Neutrophil (primary cell): ENCODE measurements at regions not wholly inside any gene's neighbourhood (a gene's known extent, or its start where the extent isn't known, plus 50 kb on each side); places are given as distances from the start of the nearest gene placed in this dataset.

Experiments used
- H3K27ac ChIP-seq: fragments of 200-600 bp; sonication (generic); 2 replicates; pipeline ENCODE4 v1.5.1; 2016; ENCODE audit warnings: mild to moderate bottlenecking, moderate library complexity
- H3K27me3 ChIP-seq: fragments of 200-600 bp; sonication (generic); 2 replicates; pipeline ENCODE4 v1.6.0; 2016; ENCODE audit warnings: mild to moderate bottlenecking
- H3K36me3 ChIP-seq: fragments of 200-600 bp; sonication (generic); 2 replicates; pipeline ENCODE4 v1.5.1; 2017
- H3K4me1 ChIP-seq, 2 experiments: fragments of 200-600 bp in 1 of 2; sonication (generic) in 1 of 2; 1 replicate in 1 of 2; 2 replicates in 1 of 2; pipeline versions ENCODE4 v1.5.1 to v1.6.1; 2013 to 2016; ENCODE audit warnings: low read depth in 1 of 2, low read length in 1 of 2, mild to moderate bottlenecking in 1 of 2, moderate library complexity in 1 of 2; ENCODE audit not compliant: control insufficient read depth in 1 of 2, insufficient read depth in 1 of 2
- H3K4me3 ChIP-seq, 2 experiments: fragments of 200-600 bp in 1 of 2; sonication (generic) in 1 of 2; 1 replicate in 1 of 2; 2 replicates in 1 of 2; pipeline ENCODE4 v1.5.1; 2013 to 2016; ENCODE audit warnings: low read depth in 1 of 2, low read length in 1 of 2, mild to moderate bottlenecking in 1 of 2, moderate library complexity in 1 of 2
- H3K9me3 ChIP-seq: fragments of 200-600 bp; sonication (generic); 2 replicates; pipeline ENCODE4 v1.5.1; 2016
- CTCF ChIP-seq: fragments of 200-600 bp; sonication (generic); IDR thresholded peaks from 2 replicates; pipeline ENCODE4 v1.5.1; 2016; ENCODE audit warnings: antibody characterized with exemption

DNA sequence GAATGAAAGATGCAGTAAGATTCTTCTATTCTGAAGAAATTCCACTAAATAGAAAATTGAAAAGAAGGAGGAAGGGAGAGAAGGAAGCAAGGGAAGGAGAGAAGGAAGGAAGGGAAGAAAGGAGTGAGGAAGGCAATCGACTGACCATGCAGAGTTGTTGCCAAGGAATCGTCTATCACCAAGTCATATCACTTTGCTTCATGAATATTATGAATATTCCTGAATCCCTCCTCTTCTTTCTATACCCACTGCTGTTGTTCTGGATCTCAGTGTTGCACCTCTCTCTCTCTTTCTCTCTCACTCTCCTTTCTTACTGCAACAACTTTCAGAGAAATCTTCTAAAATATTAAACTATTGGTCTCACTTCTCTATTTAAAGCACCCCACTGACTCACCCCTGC, 222.4 kb downstream of the IPO8 start:
- H3K4me3 ChIP-seq, result no peak overlapping the region
- no peaks in the 10 kb centered on the region for H3K27me3 ChIP-seq
- H3K4me1 ChIP-seq, result no peaks in the 10 kb centered on the region
- no peak overlapping the region for H3K27ac ChIP-seq
- no peak for TF ChIP-seq CTCF
- H3K36me3 ChIP-seq, result no peaks in the 10 kb centered on the region
- no peaks in the 10 kb centered on the region for H3K9me3 ChIP-seq

GRCh38 chr12:30466093-30466585, 229.5 kb downstream of the IPO8 start:
- H3K36me3 ChIP-seq, result no peaks in the 10 kb centered on the region
- no peak overlapping the region for H3K27ac ChIP-seq
- no peak for TF ChIP-seq CTCF
- no peaks in the 10 kb centered on the region for H3K27me3 ChIP-seq
- no peak overlapping the region for H3K4me3 ChIP-seq
- H3K4me1 ChIP-seq, result no peaks in the 10 kb centered on the region
- H3K9me3 ChIP-seq, result no peaks in the 10 kb centered on the region

DNA sequence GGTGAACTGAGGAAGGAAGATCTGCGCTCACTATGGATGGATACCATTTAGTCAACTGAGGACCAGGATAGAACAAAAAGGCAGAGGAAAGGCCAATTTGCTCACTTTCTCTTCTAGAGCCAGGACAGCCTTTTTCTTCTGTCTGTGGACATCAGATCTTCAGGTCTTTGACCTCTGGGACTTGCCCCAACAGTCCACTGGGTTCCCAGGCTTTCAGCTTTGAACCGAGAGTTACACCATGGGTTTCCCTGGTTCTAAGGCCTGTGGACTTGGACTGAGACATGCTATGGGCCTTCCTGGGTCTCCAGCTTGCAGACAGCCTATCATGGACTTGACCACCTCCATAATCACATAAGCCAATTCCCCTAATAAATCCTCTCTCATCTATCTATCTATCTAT, 232.0 kb downstream of the IPO8 start:
- no peaks in the 10 kb centered on the region for H3K9me3 ChIP-seq
- H3K4me3 ChIP-seq, result no peak overlapping the region
- H3K27ac ChIP-seq, result no peak overlapping the region
- no peak for TF ChIP-seq CTCF
- no peaks in the 10 kb centered on the region for H3K4me1 ChIP-seq
- no peaks in the 10 kb centered on the region for H3K27me3 ChIP-seq
- H3K36me3 ChIP-seq, result no peaks in the 10 kb centered on the region

DNA sequence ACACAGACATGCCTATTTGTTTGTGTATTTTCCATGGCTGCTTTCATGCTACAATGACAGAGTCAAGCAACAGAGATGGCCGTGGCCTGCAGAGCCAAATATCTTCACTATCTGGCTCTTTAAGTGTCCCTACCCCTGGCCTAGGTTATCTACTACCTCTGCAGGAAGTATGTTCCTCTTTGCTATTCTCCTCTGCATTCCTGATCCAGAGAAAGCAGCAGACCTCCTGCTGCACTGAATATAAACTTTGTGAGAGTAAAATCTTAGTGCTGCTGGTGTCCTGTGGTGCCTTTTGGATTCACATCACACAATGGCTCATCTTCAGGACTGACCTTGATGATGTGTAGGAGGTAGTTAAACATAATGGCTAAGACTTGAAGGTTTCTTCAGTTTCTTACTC, 233.4 kb downstream of the IPO8 start:
- TF ChIP-seq CTCF, result no peak
- H3K36me3 ChIP-seq, result no peaks in the 10 kb centered on the region
- H3K27me3 ChIP-seq, result no peaks in the 10 kb centered on the region
- no peak overlapping the region for H3K4me3 ChIP-seq
- no peaks in the 10 kb centered on the region for H3K4me1 ChIP-seq
- no peaks in the 10 kb centered on the region for H3K9me3 ChIP-seq
- no peak overlapping the region for H3K27ac ChIP-seq

DNA sequence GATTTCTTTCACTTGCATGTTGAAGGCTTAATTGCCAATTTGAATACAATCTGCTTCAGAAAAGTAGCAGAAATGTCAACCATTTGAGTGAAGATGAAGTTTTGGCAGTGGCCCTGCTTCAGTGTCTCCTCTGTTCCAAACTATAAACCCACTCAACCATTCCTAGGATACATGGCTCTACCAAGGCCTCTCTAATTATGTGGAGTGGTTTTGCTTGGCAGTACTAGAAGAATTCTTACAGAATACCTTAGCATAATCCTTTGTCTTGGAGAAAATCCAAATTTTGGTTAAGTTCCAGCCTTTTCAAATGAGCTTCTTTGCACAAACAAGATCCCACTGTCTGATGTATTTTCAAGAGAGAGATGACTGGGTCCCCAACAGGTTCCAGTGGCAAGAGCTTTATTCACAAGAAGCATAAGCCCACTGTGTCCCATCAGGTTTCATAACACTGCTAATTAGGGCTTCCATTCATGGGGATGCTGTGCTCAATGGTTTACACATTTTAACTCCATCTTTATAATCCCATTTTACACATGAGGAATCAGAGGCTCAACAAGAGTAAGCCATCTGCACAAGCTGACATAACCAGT, 234.5 kb downstream of the IPO8 start:
- no peaks in the 10 kb centered on the region for H3K36me3 ChIP-seq
- H3K4me1 ChIP-seq, result no peaks in the 10 kb centered on the region
- no peak overlapping the region for H3K4me3 ChIP-seq
- H3K27ac ChIP-seq, result no peak overlapping the region
- no peak for TF ChIP-seq CTCF
- no peaks in the 10 kb centered on the region for H3K27me3 ChIP-seq
- H3K9me3 ChIP-seq, result no peaks in the 10 kb centered on the region
